HG03565 (cell line): ENCODE measurements at regions not wholly inside any gene's neighbourhood (a gene's known extent, or its start where the extent isn't known, plus 50 kb on each side); places are given as distances from the start of the nearest gene placed in this dataset.
"Not testable (repeated sequence)": the region's sequence is repeated elsewhere in the genome, so short reads cannot be mapped to it uniquely, and the experiment has no call there.

Source experiments
- ATAC-seq: cut with Tn5 transposase; IDR thresholded peaks from one replicate; pipeline ENCODE4 v1.9.1; 2021; ENCODE audit warnings: mild to moderate bottlenecking, moderate library complexity; ENCODE audit not compliant: unreplicated experiment

- not testable (repeated sequence) for ATAC-seq
Observed at GRCh38 chr18:14460364-14460763, 83.0 kb downstream of the POTEC start.

- not testable (repeated sequence) for ATAC-seq
Observed at GRCh38 chr18:14459826-14460225, 83.6 kb downstream of the POTEC start.

- ATAC-seq = not testable (repeated sequence)
Observed at GRCh38 chr18:14458009-14458945, 85.1 kb downstream of the POTEC start.

GRCh38 chr18:14450637-14451009 lies 92.8 kb downstream of the POTEC start:
- not testable (repeated sequence) for ATAC-seq

GRCh38 chr18:14449995-14450636 lies 93.3 kb downstream of the POTEC start:
- not testable (repeated sequence) for ATAC-seq

GRCh38 chr18:14449062-14449461 lies 94.3 kb downstream of the POTEC start:
- not testable (repeated sequence) for ATAC-seq

- ATAC-seq = not testable (repeated sequence)
Observed at GRCh38 chr18:14447715-14448114, 95.7 kb downstream of the POTEC start.

GRCh38 chr18:14435460-14435859 lies 107.9 kb downstream of the POTEC start:
- not testable (repeated sequence) for ATAC-seq

GRCh38 chr18:14432371-14432770 lies 111.0 kb downstream of the POTEC start:
- ATAC-seq = not testable (repeated sequence)

- ATAC-seq = not testable (repeated sequence)
Observed at GRCh38 chr18:14431031-14431521, 112.3 kb downstream of the POTEC start.

- not testable (repeated sequence) for ATAC-seq
Observed at GRCh38 chr18:14415806-14416205, 127.6 kb downstream of the POTEC start.

- ATAC-seq = not testable (repeated sequence)
Observed at GRCh38 chr18:14415399-14415798, 128.0 kb downstream of the POTEC start.

GRCh38 chr18:14395533-14395932 lies 147.9 kb downstream of the POTEC start:
- not testable (repeated sequence) for ATAC-seq

- ATAC-seq = not testable (repeated sequence)
Observed at GRCh38 chr18:14393563-14394103, 149.8 kb downstream of the POTEC start.

- not testable (repeated sequence) for ATAC-seq
Observed at GRCh38 chr18:14392604-14393003, 150.8 kb downstream of the POTEC start.

GRCh38 chr18:14384961-14385360 lies 158.4 kb downstream of the POTEC start:
- not testable (repeated sequence) for ATAC-seq

GRCh38 chr18:14382666-14383065 lies 160.7 kb downstream of the POTEC start:
- ATAC-seq = not testable (repeated sequence)

- not testable (repeated sequence) for ATAC-seq
Observed at GRCh38 chr18:14379489-14379888, 163.9 kb downstream of the POTEC start.

- ATAC-seq = not testable (repeated sequence)
Observed at GRCh38 chr18:14378376-14378775, 165.0 kb downstream of the POTEC start.

- not testable (repeated sequence) for ATAC-seq
Observed at GRCh38 chr18:14361346-14361745, 182.1 kb downstream of the POTEC start.
